Ectodermal cell (in vitro differentiated cells): ENCODE measurements at regions not wholly inside any gene's neighbourhood (a gene's known extent, or its start where the extent isn't known, plus 50 kb on each side); places are given as distances from the start of the nearest gene placed in this dataset.
"Not testable (repeated sequence)": the region's sequence is repeated elsewhere in the genome, so short reads cannot be mapped to it uniquely, and the experiment has no call there.

Source experiments
- H3K27ac ChIP-seq: 2 replicates; pipeline ENCODE4 v1.7.0; 2013; ENCODE audit warnings: mild to moderate bottlenecking, low read depth, low read length; ENCODE audit not compliant: insufficient read depth, poor library complexity, severe bottlenecking
- H3K27me3 ChIP-seq: 2 replicates; pipeline ENCODE4 v1.7.0; 2013; ENCODE audit warnings: mild to moderate bottlenecking, low read length; ENCODE audit not compliant: insufficient read depth, control insufficient read depth, poor library complexity, severe bottlenecking
- H3K36me3 ChIP-seq: one replicate; pipeline ENCODE4 v1.7.0; 2013; ENCODE audit warnings: low read length; ENCODE audit not compliant: control insufficient read depth, insufficient read depth
- H3K4me1 ChIP-seq: one replicate; pipeline ENCODE4 v1.7.0; 2013; ENCODE audit warnings: low read length; ENCODE audit not compliant: control insufficient read depth, insufficient read depth
- H3K4me3 ChIP-seq: 2 replicates; pipeline ENCODE4 v1.7.0; 2013; ENCODE audit warnings: low read depth, low read length, control low read depth; ENCODE audit not compliant: insufficient read depth
- H3K9me3 ChIP-seq: 2 replicates; pipeline ENCODE4 v1.7.0; 2013; ENCODE audit warnings: mild to moderate bottlenecking, low read length, moderate library complexity; ENCODE audit not compliant: control insufficient read depth
- WGBS, 2 experiments: methylation state at CpG; one replicate each; pipeline ENCODE4 v1.1.7; 2013; ENCODE audit warnings: missing lambda C conversion rate in 2 of 2; 5-methylcytosine and 5-hydroxymethylcytosine counted together

GRCh38 chr1:61563611-61564010, 161.3 kb downstream of the TM2D1 start:
- Histone ChIP-seq H3K36me3 (no peaks in the 10 kb centered on the region), H3K9me3 (no peaks in the 10 kb centered on the region)
- WGBS, 2 experiments, result 92 to 95% methylated on average over 2 of the region's 2 CpGs

GRCh38 chr1:61561666-61562065, 163.3 kb downstream of the TM2D1 start:
- no peaks in the 10 kb centered on the region for H3K4me1 ChIP-seq
- no peak overlapping the region for H3K27ac ChIP-seq

More at GRCh38 chr1:61563611-61564010, 161.3 kb downstream of the TM2D1 start:
- no peak overlapping the region for H3K27ac ChIP-seq
- no peak overlapping the region for H3K4me3 ChIP-seq
- no peaks in the 10 kb centered on the region for H3K4me1 ChIP-seq
- H3K27me3 ChIP-seq, result no peaks in the 10 kb centered on the region

GRCh38 chr1:61560385-61560784, 164.6 kb downstream of the TM2D1 start:
- Histone ChIP-seq H3K36me3 (no peaks in the 10 kb centered on the region), H3K9me3 (no peaks in the 10 kb centered on the region), H3K27ac (no peak overlapping the region), H3K27me3 (no peaks in the 10 kb centered on the region), H3K4me1 (no peaks in the 10 kb centered on the region), H3K4me3 (no peak overlapping the region)
- 91 to 100% methylated on average over 2 of the region's 2 CpGs for WGBS, 2 experiments

More at GRCh38 chr1:61561666-61562065, 163.3 kb downstream of the TM2D1 start:
- Histone ChIP-seq H3K36me3 (no peaks in the 10 kb centered on the region), H3K27me3 (no peaks in the 10 kb centered on the region), H3K4me3 (no peak overlapping the region), H3K9me3 (no peaks in the 10 kb centered on the region)

- Histone ChIP-seq H3K27ac (no peak overlapping the region), H3K9me3 (no peaks in the 10 kb centered on the region), H3K4me3 (no peak overlapping the region), H3K36me3 (no peaks in the 10 kb centered on the region), H3K4me1 (no peaks in the 10 kb centered on the region), H3K27me3 (no peaks in the 10 kb centered on the region)
- WGBS, 2 experiments, result 94 to 96% methylated on average over 1 to 3 of the region's 3 CpGs
Observed at GRCh38 chr1:61556631-61557030, 168.3 kb downstream of the TM2D1 start.

GRCh38 chr1:61552630-61553305, 172.2 kb downstream of the TM2D1 start:
- Histone ChIP-seq H3K27me3 (no peaks in the 10 kb centered on the region), H3K27ac (no peak overlapping the region), H3K4me1 (no peaks in the 10 kb centered on the region), H3K4me3 (no peak overlapping the region), H3K36me3 (no peaks in the 10 kb centered on the region), H3K9me3 (no peaks in the 10 kb centered on the region)
- 81 to 89% methylated on average over 4 of the region's 4 CpGs for WGBS, 2 experiments

GRCh38 chr1:61547302-61547701, 177.6 kb downstream of the TM2D1 start:
- H3K4me3 ChIP-seq, H3K27ac ChIP-seq, H3K4me1 ChIP-seq, H3K36me3 ChIP-seq, H3K27me3 ChIP-seq, H3K9me3 ChIP-seq: not testable (repeated sequence)
- WGBS, 2 experiments, result 88 to 94% methylated on average over 2 of the region's 2 CpGs

GRCh38 chr1:61544870-61545269, 180.1 kb downstream of the TM2D1 start:
- not testable (repeated sequence) for H3K4me3 ChIP-seq, H3K4me1 ChIP-seq, H3K27me3 ChIP-seq, H3K27ac ChIP-seq, H3K9me3 ChIP-seq, H3K36me3 ChIP-seq
- 86 to 90% methylated on average over 1 of the region's 2 CpGs for WGBS, 2 experiments

GRCh38 chr1:61543498-61543897, 181.4 kb downstream of the TM2D1 start:
- H3K27ac ChIP-seq, H3K36me3 ChIP-seq, H3K9me3 ChIP-seq: not testable (repeated sequence)

GRCh38 chr1:61539720-61540462, 185.1 kb downstream of the TM2D1 start:
- Histone ChIP-seq H3K27ac (no peak overlapping the region), H3K9me3 (no peaks in the 10 kb centered on the region)
- 73 to 83% methylated on average over 12 of the region's 12 CpGs for WGBS, 2 experiments

More at GRCh38 chr1:61543498-61543897, 181.4 kb downstream of the TM2D1 start:
- H3K4me1 ChIP-seq, H3K4me3 ChIP-seq, H3K27me3 ChIP-seq: not testable (repeated sequence)

GRCh38 chr1:61538228-61538627, 186.7 kb downstream of the TM2D1 start:
- no peaks in the 10 kb centered on the region for H3K4me1 ChIP-seq
- no peak overlapping the region for H3K27ac ChIP-seq
- WGBS, 2 experiments, result 91 to 96% methylated on average over 4 of the region's 4 CpGs
- no peaks in the 10 kb centered on the region for H3K9me3 ChIP-seq
- no peaks in the 10 kb centered on the region for H3K27me3 ChIP-seq
- H3K4me3 ChIP-seq, result no peak overlapping the region
- H3K36me3 ChIP-seq, result no peaks in the 10 kb centered on the region

More at GRCh38 chr1:61539720-61540462, 185.1 kb downstream of the TM2D1 start:
- H3K4me3 ChIP-seq, result no peak overlapping the region
- H3K36me3 ChIP-seq, result no peaks in the 10 kb centered on the region
- no peaks in the 10 kb centered on the region for H3K27me3 ChIP-seq
- H3K4me1 ChIP-seq, result no peaks in the 10 kb centered on the region
